Adrenal gland (tissue), 9 donors: ENCODE measurements at regions not wholly inside any gene's neighbourhood (a gene's known extent, or its start where the extent isn't known, plus 50 kb on each side); places are given as distances from the start of the nearest gene placed in this dataset.

Source experiments
- DNase-seq, 7 donors: peaks; one replicate each; pipeline ENCODE4 v3.0.0-alpha.2; 2019 to 2020
- H3K27ac ChIP-seq, 5 donors: fragments of 200-600 bp; sonication (generic) in 4 of 5; 1 replicate in 3 of 5; 2 replicates in 2 of 5; pipeline versions ENCODE4 v1.5.1 to v1.8.0; 2016 to 2020; ENCODE audit warnings: mild to moderate bottlenecking in 1 of 5
- H3K27me3 ChIP-seq: fragments of 200-600 bp; 2 replicates; pipeline ENCODE4 v1.8.0; 2021
- H3K36me3 ChIP-seq, 2 donors: fragments of 200-600 bp; replicated peaks in 1 of 2; 1 replicate in 1 of 2; 2 replicates in 1 of 2; pipeline versions ENCODE4 v1.5.1 to v1.8.0; 2018 to 2022
- H3K4me1 ChIP-seq, 2 donors: fragments of 200-600 bp; replicated peaks in 1 of 2; 1 replicate in 1 of 2; 2 replicates in 1 of 2; pipeline versions ENCODE4 v1.5.1 to v1.8.0; 2018 to 2021
- H3K4me3 ChIP-seq, 4 donors: fragments of 200-600 bp; sonication (generic) in 3 of 4; one replicate each; pipeline ENCODE4 v1.5.1; 2016 to 2018
- H3K9me3 ChIP-seq, 3 donors: fragments of 200-600 bp; sonication (generic) in 1 of 3; replicated peaks in 1 of 3; 1 replicate in 2 of 3; 2 replicates in 1 of 3; pipeline versions ENCODE4 v1.5.1 to v1.8.0; 2016 to 2021
- CTCF ChIP-seq, 6 experiments: fragments of 450-650 bp in 4 of 6; fragments of 200-600 bp in 2 of 6; sonication (generic) in 1 of 6; IDR thresholded peaks; 1 replicate in 5 of 6; 2 replicates in 1 of 6; pipeline versions ENCODE4 v1.5.1 to v1.8.0; 2016 to 2021; ENCODE audit warnings: antibody characterized with exemption in 6 of 6, mild to moderate bottlenecking in 2 of 6, moderate library complexity in 1 of 6
- POLR2A ChIP-seq, 2 donors: fragments of 450-650 bp; IDR thresholded peaks; one replicate each; pipeline ENCODE4 v1.6.1; 2017; ENCODE audit warnings: antibody characterized with exemption in 2 of 2, mild to moderate bottlenecking in 2 of 2, moderate library complexity in 1 of 2
- WGBS, 4 donors: extraction: QIAGEN DNeasy Blood & Tissue Kit in 2 of 4; methylation state at CpG; one replicate each; pipeline versions ENCODE4 v1.1.5 to v1.1.7; 2013 to 2017; 5-methylcytosine and 5-hydroxymethylcytosine counted together
- intact Hi-C, 2 donors: fragments of 100-400 bp; cut with DNase I; formaldehyde crosslinking; loops; one replicate each; pipeline versions ENCODE4 v1.14.1 to v1.15.0; 2022 to 2023
- donor health status: healthy with polysubstance abuse.
- donor health status: Bipolar disorder and iron deficiency.
- donor health status: DM: yes; HTN: yes; CAD: no.
- donor health status: DM: no; HTN: no; CAD: no.
- donor health status: DM: no; HTN: no; CAD: no.

- WGBS, 4 donors = 47 to 54% (median 52%) methylated on average over 2 of the region's 2 CpGs
- intact Hi-C loops = no loop called here
- TF ChIP-seq CTCF (IDR thresholded peaks at IDR 0.05) = no peak
- TF ChIP-seq POLR2A (IDR thresholded peaks at IDR 0.05) = no peak
- no peak overlapping the region for H3K4me3 ChIP-seq
- H3K9me3 ChIP-seq = no peaks in the 10 kb centered on the region
- no peak for DNase-seq
- H3K27me3 ChIP-seq = no peaks in the 10 kb centered on the region
- H3K4me1 ChIP-seq = peaks cover 0 to 4% of the 10 kb centered on the region in 2 donors
- H3K36me3 ChIP-seq = no peaks in the 10 kb centered on the region
- H3K27ac ChIP-seq = no peak overlapping the region
These were observed 649.0 kb upstream of the PCDH15 start for GRCh38 chr10:55449981-55450380.

- intact Hi-C loops = no loop called here
- no peaks in the 10 kb centered on the region for H3K9me3 ChIP-seq
- no peaks in the 10 kb centered on the region for H3K36me3 ChIP-seq
- DNase-seq = no peak
- no peaks in the 10 kb centered on the region for H3K27me3 ChIP-seq
- no peak for TF ChIP-seq CTCF (IDR thresholded peaks at IDR 0.05)
- no peak for TF ChIP-seq POLR2A (IDR thresholded peaks at IDR 0.05)
- no peak overlapping the region for H3K27ac ChIP-seq
- H3K4me3 ChIP-seq = no peak overlapping the region
- no peaks in the 10 kb centered on the region for H3K4me1 ChIP-seq
- WGBS, 4 donors = 89 to 94% (median 93%) methylated on average over 5 of the region's 5 CpGs
These were observed 645.5 kb upstream of the PCDH15 start for GRCh38 chr10:55446441-55447002.

- intact Hi-C loops = no loop called here
- Histone ChIP-seq H3K27me3 (no peaks in the 10 kb centered on the region), H3K4me1 (peaks cover 0 to 9% of the 10 kb centered on the region in 2 donors), H3K4me3 (no peak overlapping the region), H3K36me3 (no peaks in the 10 kb centered on the region), H3K27ac (no peak overlapping the region), H3K9me3 (no peaks in the 10 kb centered on the region)
- WGBS, 4 donors = 91 to 96% (median 95%) methylated on average over 2 of the region's 2 CpGs
- TF ChIP-seq CTCF (IDR thresholded peaks at IDR 0.05) (no peak), POLR2A (IDR thresholded peaks at IDR 0.05) (no peak)
- no peak for DNase-seq
These were observed 640.7 kb upstream of the PCDH15 start for GRCh38 chr10:55441777-55442176.

GRCh38 chr10:55426138-55426537 is 625.1 kb upstream of the PCDH15 start:
- Histone ChIP-seq H3K27me3 (no peaks in the 10 kb centered on the region), H3K27ac (no peak overlapping the region), H3K36me3 (no peaks in the 10 kb centered on the region), H3K9me3 (no peaks in the 10 kb centered on the region), H3K4me3 (no peak overlapping the region), H3K4me1 (no peaks in the 10 kb centered on the region)
- no peak for TF ChIP-seq CTCF (IDR thresholded peaks at IDR 0.05)
- no peak for TF ChIP-seq POLR2A (IDR thresholded peaks at IDR 0.05)
- no peak for DNase-seq
- intact Hi-C loops = no loop called here
- WGBS, 4 donors = 82 to 95% (median 91%) methylated on average over 7 to 9 of the region's 9 CpGs
